Thymus (tissue), 11 donors: ENCODE measurements at regions not wholly inside any gene's neighbourhood (a gene's known extent, or its start where the extent isn't known, plus 50 kb on each side); places are given as distances from the start of the nearest gene placed in this dataset.

ENCODE experiments used
- DNase-seq, 9 donors: peaks; one replicate each; pipeline ENCODE4 v3.0.0-alpha.2; 2013; ENCODE audit warnings: low spot score in 9 of 9, low read depth in 6 of 9, missing footprints in 1 of 9
- H3K27ac ChIP-seq, 2 donors: one replicate each; pipeline ENCODE4 v1.5.1; 2013; ENCODE audit warnings: control low read depth in 1 of 2, low read depth in 1 of 2, low read length in 1 of 2, mild to moderate bottlenecking in 1 of 2, moderate library complexity in 1 of 2
- H3K27me3 ChIP-seq, 2 donors: one replicate each; pipeline ENCODE4 v1.5.1; 2013; ENCODE audit warnings: low read length in 1 of 2; ENCODE audit not compliant: control insufficient read depth in 2 of 2, insufficient read depth in 1 of 2
- H3K36me3 ChIP-seq, 2 donors: one replicate each; pipeline ENCODE4 v1.5.1; 2013; ENCODE audit warnings: low read length in 1 of 2, mild to moderate bottlenecking in 1 of 2, moderate library complexity in 1 of 2; ENCODE audit not compliant: control insufficient read depth in 2 of 2, insufficient read depth in 2 of 2
- H3K4me1 ChIP-seq, 2 donors: one replicate each; pipeline ENCODE4 v1.5.1; 2013; ENCODE audit warnings: low read length in 2 of 2; ENCODE audit not compliant: control insufficient read depth in 2 of 2, insufficient read depth in 2 of 2
- H3K4me3 ChIP-seq, 2 donors: one replicate each; pipeline ENCODE4 v1.5.1; 2013; ENCODE audit warnings: low read length in 2 of 2, control low read depth in 1 of 2, mild to moderate bottlenecking in 1 of 2
- H3K9me3 ChIP-seq, 2 donors: one replicate each; pipeline ENCODE4 v1.5.1; 2013; ENCODE audit warnings: low read length in 1 of 2, mild to moderate bottlenecking in 1 of 2; ENCODE audit not compliant: control insufficient read depth in 2 of 2, insufficient read depth in 1 of 2
- whole genome bisulfite sequencing: extraction: QIAGEN DNeasy Blood & Tissue Kit; methylation state at CpG from one replicate; pipeline ENCODE4 v1.1.7; 2013; 5-methylcytosine and 5-hydroxymethylcytosine counted together
- donor health status: healthy.

GRCh38 chr2:19804639-19805260 lies 97.0 kb downstream of the TTC32 start:
- H3K36me3 ChIP-seq: no peaks in the 10 kb centered on the region
- H3K4me3 ChIP-seq: no peak overlapping the region
- H3K9me3 ChIP-seq: no peaks in the 10 kb centered on the region
- 80% methylated on average over 3 of the region's 3 CpGs for WGBS
- no peak overlapping the region for H3K27ac ChIP-seq
- DNase-seq: no peak
- no peaks in the 10 kb centered on the region for H3K4me1 ChIP-seq
- no peaks in the 10 kb centered on the region for H3K27me3 ChIP-seq

DNA sequence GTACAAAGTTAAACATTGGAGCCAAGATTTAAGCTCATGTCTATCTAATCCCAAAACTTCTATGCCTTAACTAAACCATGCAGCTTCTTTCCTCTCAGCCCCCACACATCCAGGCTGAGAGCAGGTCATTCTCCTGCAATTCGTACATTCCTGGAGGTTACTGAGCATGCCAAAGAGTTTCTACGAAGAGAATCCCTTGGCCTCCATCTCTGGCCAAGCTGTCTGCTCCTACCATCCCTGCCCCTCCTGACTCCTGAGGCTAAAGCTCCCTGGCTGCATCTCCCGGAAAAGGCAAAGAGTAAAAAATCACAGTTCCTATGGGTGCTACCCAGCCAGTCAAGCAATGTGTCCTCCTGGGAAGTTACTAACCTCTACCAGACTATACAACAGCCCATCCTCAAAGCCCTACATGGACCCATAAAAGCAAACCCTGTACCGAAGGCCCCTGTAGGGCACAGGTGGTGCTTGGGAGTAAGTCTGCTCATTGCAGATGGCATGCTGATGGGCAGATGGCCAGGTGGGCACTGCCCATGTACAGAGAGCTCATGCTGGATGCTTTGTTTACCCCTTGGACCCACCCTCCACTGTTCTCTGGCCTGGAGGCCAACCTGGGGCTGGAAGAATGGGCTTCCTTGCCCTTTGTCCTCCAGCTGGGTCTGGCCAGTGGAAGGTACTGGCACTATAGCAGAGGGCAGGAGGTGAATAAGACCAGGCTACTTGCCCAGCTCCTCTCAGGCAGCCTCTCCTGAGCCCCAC lies 99.5 kb downstream of the TTC32 start:
- no peaks in the 10 kb centered on the region for H3K4me1 ChIP-seq
- no peaks in the 10 kb centered on the region for H3K27me3 ChIP-seq
- H3K36me3 ChIP-seq: no peaks in the 10 kb centered on the region
- no peak overlapping the region for H3K4me3 ChIP-seq
- WGBS: 94% methylated on average over 4 of the region's 4 CpGs
- H3K27ac ChIP-seq: no peak overlapping the region
- H3K9me3 ChIP-seq: no peaks in the 10 kb centered on the region
- no peak for DNase-seq

DNA sequence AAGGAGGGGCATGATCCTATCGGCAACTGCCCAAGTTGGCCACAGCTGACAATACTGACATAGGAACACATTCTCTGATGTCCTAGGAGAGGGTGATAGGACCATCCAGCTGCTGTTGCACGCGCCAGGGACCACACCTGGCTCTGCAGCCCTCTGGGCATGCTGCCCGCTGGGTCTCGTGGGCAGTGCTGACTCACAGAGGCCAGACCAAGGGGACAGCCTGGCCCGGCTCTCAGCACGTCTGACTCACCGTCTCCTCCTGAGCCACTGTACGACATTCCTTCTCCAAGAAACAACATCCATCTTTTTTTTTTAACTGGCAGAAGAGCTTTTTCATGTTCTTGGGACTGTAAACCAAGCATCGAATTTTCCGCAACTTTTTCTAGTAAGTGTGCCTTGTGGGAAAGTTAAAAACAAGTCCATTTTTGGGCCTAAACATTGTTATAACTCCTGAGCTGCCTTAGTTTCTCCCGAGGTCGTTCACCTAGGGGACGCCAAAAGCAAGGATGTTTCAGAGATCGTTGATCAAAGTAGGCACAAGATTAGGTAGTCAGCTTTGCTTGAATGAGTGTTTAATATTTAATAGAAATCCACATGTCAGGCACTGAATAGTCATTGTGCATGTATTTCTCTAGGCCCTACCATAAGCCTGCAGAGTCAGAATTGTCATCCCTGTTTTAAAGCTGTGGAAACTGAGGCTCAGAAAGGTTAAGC lies 100.3 kb downstream of the TTC32 start:
- Histone ChIP-seq H3K27me3 (no peaks in the 10 kb centered on the region), H3K36me3 (no peaks in the 10 kb centered on the region), H3K9me3 (no peaks in the 10 kb centered on the region), H3K4me3 (no peak overlapping the region), H3K4me1 (no peaks in the 10 kb centered on the region), H3K27ac (no peak overlapping the region)
- 95% methylated on average over 15 of the region's 15 CpGs for WGBS
- DNase-seq: no peak

DNA sequence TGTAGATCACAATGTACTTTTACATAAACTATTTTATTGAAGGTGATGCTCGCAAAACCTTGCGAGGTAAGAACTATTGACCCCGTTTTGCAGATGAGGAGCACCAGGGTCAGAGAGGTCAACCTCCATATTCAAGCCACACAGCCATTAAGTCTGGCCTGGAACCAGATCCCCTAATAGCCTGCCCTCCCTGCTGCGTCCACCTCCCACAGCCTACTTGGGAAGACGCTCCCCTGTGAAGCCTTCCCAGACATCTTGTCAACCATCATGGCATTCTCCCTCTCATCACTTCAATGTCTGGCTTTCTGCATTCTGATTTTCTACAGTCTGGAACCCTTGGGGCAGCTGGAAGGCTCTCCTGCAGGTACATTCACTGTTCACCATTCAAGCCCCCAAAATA lies 101.0 kb downstream of the TTC32 start:
- no peak for DNase-seq
- WGBS: 95% methylated on average over 5 of the region's 5 CpGs
- no peaks in the 10 kb centered on the region for H3K9me3 ChIP-seq
- H3K36me3 ChIP-seq: no peaks in the 10 kb centered on the region
- H3K4me3 ChIP-seq: no peak overlapping the region
- H3K27ac ChIP-seq: no peak overlapping the region
- no peaks in the 10 kb centered on the region for H3K27me3 ChIP-seq
- no peaks in the 10 kb centered on the region for H3K4me1 ChIP-seq

DNA sequence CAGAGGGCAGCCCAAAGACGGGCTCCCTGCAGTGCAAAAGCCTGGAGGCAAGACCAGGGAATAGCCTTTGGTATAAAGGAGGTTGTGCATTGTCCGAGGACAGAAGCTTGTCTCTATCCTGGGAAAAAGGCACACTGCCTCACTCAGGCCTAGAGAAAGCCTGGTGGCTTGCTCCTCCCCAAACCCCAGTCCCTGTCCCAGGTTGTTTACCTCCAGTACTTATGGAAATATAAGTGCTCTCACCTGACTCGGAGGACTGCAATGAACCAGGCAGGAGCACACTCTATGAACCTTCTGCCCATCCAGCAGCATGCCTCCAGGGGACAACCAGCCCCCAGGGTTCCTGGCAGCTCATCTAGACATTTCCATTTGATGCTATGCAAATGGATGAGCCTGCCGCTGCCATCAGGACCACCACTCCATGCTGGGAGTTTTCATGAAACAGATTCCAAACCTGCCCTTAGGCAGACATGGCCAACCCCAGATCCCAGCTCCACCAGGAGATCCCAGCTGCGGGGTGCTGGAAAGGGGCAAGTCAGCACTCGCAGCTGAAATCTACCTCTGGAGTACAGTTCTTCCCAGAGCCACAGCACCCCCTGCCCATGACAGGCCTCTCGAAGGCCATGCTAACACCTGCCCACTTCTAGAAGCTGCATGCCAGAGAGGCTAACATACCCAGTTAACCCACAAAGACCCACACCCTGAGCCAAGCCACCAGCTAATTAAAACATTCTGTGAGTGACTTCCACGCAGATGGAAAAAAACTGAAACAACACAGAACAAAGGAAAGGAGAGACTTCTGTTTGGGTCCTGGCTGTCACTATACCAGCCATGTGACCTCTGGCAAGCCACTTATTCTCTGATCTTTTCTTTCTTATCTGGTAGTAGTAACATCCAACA lies 101.7 kb downstream of the TTC32 start:
- 84% methylated on average over 8 of the region's 8 CpGs for WGBS
- H3K36me3 ChIP-seq: no peaks in the 10 kb centered on the region
- H3K4me1 ChIP-seq: no peaks in the 10 kb centered on the region
- no peak overlapping the region for H3K27ac ChIP-seq
- H3K9me3 ChIP-seq: no peaks in the 10 kb centered on the region
- H3K27me3 ChIP-seq: no peaks in the 10 kb centered on the region
- DNase-seq: no peak
- no peak overlapping the region for H3K4me3 ChIP-seq

- 76% methylated on average over 4 of the region's 4 CpGs for WGBS
- no peaks in the 10 kb centered on the region for H3K9me3 ChIP-seq
- no peak overlapping the region for H3K4me3 ChIP-seq
- H3K27me3 ChIP-seq: no peaks in the 10 kb centered on the region
- H3K27ac ChIP-seq: no peak overlapping the region
- no peaks in the 10 kb centered on the region for H3K4me1 ChIP-seq
- DNase-seq: no peak
- no peaks in the 10 kb centered on the region for H3K36me3 ChIP-seq
Observed at GRCh38 chr2:19797871-19798270, 103.9 kb downstream of the TTC32 start.

GRCh38 chr2:19797243-19797810 lies 104.5 kb downstream of the TTC32 start:
- Histone ChIP-seq H3K36me3 (no peaks in the 10 kb centered on the region), H3K9me3 (no peaks in the 10 kb centered on the region), H3K27ac (no peak overlapping the region), H3K4me1 (no peaks in the 10 kb centered on the region), H3K27me3 (no peaks in the 10 kb centered on the region), H3K4me3 (no peak overlapping the region)
- WGBS: 87% methylated on average over 4 of the region's 4 CpGs
- no peak for DNase-seq

- no peaks in the 10 kb centered on the region for H3K36me3 ChIP-seq
- no peaks in the 10 kb centered on the region for H3K27me3 ChIP-seq
- no peaks in the 10 kb centered on the region for H3K4me1 ChIP-seq
- no peak overlapping the region for H3K4me3 ChIP-seq
- DNase-seq: no peak
- H3K27ac ChIP-seq: no peak overlapping the region
- 92% methylated on average over 12 of the region's 12 CpGs for WGBS
- H3K9me3 ChIP-seq: no peaks in the 10 kb centered on the region
Observed at GRCh38 chr2:19796035-19796695, 105.6 kb downstream of the TTC32 start.
